Caco-2 (cell line): ENCODE measurements at regions not wholly inside any gene's neighbourhood (a gene's known extent, or its start where the extent isn't known, plus 50 kb on each side); places are given as distances from the start of the nearest gene placed in this dataset.

ENCODE experiments used
- BruUV-seq: library from RNA; stranded (reverse); fragments of 400-500 nt; replicated peaks from 2 replicates; lab custom pipeline; 2021; lab: Mats Ljungman, UMichigan
- CTCF ChIA-PET: fragments of 300-600 bp; sonication (Branson Sonifier 250); formaldehyde crosslinking; loops from one replicate; lab custom pipeline; 2022; ENCODE audit warnings: antibody characterized with exemption; lab: Charles Lee
- POLR2A ChIA-PET: fragments of 300-600 bp; sonication (Branson Sonifier 250); formaldehyde crosslinking; loops from one replicate; lab custom pipeline; 2022; ENCODE audit warnings: antibody characterized with exemption; lab: Charles Lee
- DNase-seq, 2 experiments: peaks; one replicate each; pipeline versions ENCODE4 v3.0.0 to v3.0.0-alpha.2; 2020 to 2022
- H3K27me3 ChIP-seq: replicated peaks from 2 replicates; pipeline ENCODE4 v1.6.0; 2011; ENCODE audit warnings: low read length; ENCODE audit not compliant: control insufficient read depth, insufficient read depth
- H3K36me3 ChIP-seq: 2 replicates; pipeline ENCODE4 v1.5.1; 2011; ENCODE audit warnings: low read length; ENCODE audit not compliant: control insufficient read depth, insufficient read depth
- H3K4me1 ChIP-seq: fragments of 250-450 bp; sonication (Bioruptor Pico); 2 replicates; pipeline ENCODE4 v1.5.1; 2020; ENCODE audit warnings: mild to moderate bottlenecking
- H3K4me3 ChIP-seq: 2 replicates; pipeline ENCODE4 v1.5.1; 2011; ENCODE audit warnings: low read depth, mild to moderate bottlenecking, control low read depth, low read length
- H3K9me3 ChIP-seq: fragments of 250-450 bp; sonication (Bioruptor Pico); 2 replicates; pipeline ENCODE4 v1.5.1; 2020; ENCODE audit warnings: mild to moderate bottlenecking, moderate library complexity
- H3K27ac Mint-ChIP-seq: one replicate; pipeline ENCODE4 v1.8.0; 2022; ENCODE audit warnings: mixed read lengths; ENCODE audit not compliant: unreplicated experiment
- H3K27me3 Mint-ChIP-seq: one replicate; pipeline ENCODE4 v1.8.0; 2022; ENCODE audit warnings: mixed read lengths; ENCODE audit not compliant: insufficient read depth, unreplicated experiment
- H3K36me3 Mint-ChIP-seq: one replicate; pipeline ENCODE4 v1.8.0; 2022; ENCODE audit warnings: mild to moderate bottlenecking, mixed read lengths; ENCODE audit not compliant: insufficient read depth, unreplicated experiment
- H3K4me1 Mint-ChIP-seq: one replicate; pipeline ENCODE4 v1.8.0; 2022; ENCODE audit warnings: low read depth, mixed read lengths; ENCODE audit not compliant: unreplicated experiment
- H3K4me3 Mint-ChIP-seq: one replicate; pipeline ENCODE4 v1.8.0; 2022; ENCODE audit warnings: mild to moderate bottlenecking, moderate library complexity, mixed read lengths; ENCODE audit not compliant: unreplicated experiment
- H3K9me3 Mint-ChIP-seq: one replicate; pipeline ENCODE4 v1.8.0; 2022; ENCODE audit warnings: mixed read lengths; ENCODE audit not compliant: unreplicated experiment
- intact Hi-C: fragments of 100-400 bp; cut with micrococcal nuclease; formaldehyde crosslinking; loops from one replicate; pipeline ENCODE4 v1.10.0; 2022; ENCODE audit not compliant: unreplicated experiment
- TF ChIP-seq, protein P1 (sequence below), 2 experiments: fragments of 200-600 bp in 1 of 2; IDR thresholded peaks; 1 replicate in 1 of 2; 2 replicates in 1 of 2; pipeline versions ENCODE4 v1.5.1 to v1.8.0; 2011 to 2022; ENCODE audit warnings: antibody characterized with exemption in 1 of 2, control low read depth in 1 of 2, inconsistent platforms in 1 of 2, low read depth in 1 of 2, low read length in 1 of 2, mild to moderate bottlenecking in 1 of 2, moderate library complexity in 1 of 2; ENCODE audit not compliant: insufficient read depth in 1 of 2, severe bottlenecking in 1 of 2, unreplicated experiment in 1 of 2

DNA sequence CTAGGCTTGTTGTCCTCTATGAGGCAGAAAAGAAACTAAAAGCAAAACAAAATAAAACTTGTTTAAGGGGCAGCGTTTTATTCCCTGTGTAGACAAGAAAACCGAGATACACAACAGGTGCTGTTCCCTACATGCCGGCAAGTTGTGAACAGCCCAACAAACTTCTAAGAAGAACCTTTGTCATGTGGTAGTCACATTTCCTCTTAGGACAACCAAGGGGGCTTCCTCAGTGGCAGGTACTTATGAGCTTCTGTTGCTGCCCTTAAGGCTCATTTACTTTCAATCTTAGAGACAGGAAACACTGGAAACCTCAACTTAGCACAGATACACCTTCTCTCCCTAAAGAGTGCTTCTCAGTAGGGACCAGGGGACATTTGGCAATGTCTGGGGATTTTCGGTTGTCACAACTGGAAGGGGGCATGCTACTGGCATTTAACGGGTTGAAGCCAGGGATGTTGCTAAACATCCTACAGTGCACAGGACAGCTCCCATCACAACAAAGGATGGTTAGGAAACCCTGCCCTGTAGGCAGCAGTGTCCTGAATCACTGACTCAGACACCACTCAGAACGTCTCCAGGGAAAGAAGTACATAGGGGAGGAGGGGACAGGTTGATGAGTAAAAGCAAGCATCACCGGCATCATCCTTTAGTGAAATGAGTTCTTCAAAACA, 111.0 kb downstream of the ASB9 start:
- no peak for DNase-seq
- ChIA-PET CTCF (no interaction called here), POLR2A (no interaction called here)
- TF ChIP-seq, protein P1, sequence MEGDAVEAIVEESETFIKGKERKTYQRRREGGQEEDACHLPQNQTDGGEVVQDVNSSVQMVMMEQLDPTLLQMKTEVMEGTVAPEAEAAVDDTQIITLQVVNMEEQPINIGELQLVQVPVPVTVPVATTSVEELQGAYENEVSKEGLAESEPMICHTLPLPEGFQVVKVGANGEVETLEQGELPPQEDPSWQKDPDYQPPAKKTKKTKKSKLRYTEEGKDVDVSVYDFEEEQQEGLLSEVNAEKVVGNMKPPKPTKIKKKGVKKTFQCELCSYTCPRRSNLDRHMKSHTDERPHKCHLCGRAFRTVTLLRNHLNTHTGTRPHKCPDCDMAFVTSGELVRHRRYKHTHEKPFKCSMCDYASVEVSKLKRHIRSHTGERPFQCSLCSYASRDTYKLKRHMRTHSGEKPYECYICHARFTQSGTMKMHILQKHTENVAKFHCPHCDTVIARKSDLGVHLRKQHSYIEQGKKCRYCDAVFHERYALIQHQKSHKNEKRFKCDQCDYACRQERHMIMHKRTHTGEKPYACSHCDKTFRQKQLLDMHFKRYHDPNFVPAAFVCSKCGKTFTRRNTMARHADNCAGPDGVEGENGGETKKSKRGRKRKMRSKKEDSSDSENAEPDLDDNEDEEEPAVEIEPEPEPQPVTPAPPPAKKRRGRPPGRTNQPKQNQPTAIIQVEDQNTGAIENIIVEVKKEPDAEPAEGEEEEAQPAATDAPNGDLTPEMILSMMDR (IDR thresholded peaks at IDR 0.05; ENCODE audit: insufficient read depth in 1 of 2, low read depth in 1 of 2, low read length in 1 of 2, severe bottlenecking in 1 of 2, unreplicated experiment in 1 of 2), result no peak
- intact Hi-C loops, result no loop called here
- H3K4me3 Mint-ChIP-seq, result no peak overlapping the region
- no TSS peak for BruUV-seq
- H3K27me3 Mint-ChIP-seq, result peaks cover 4% of the 10 kb centered on the region
- no peaks in the 10 kb centered on the region for H3K36me3 Mint-ChIP-seq
- H3K9me3 Mint-ChIP-seq, result no peaks in the 10 kb centered on the region
- no peak overlapping the region for H3K27ac Mint-ChIP-seq
- no peaks in the 10 kb centered on the region for H3K36me3 ChIP-seq
- no peaks in the 10 kb centered on the region for H3K4me1 Mint-ChIP-seq
- no peak overlapping the region for H3K4me3 ChIP-seq
- no peaks in the 10 kb centered on the region for H3K9me3 ChIP-seq
- no peaks in the 10 kb centered on the region for H3K4me1 ChIP-seq
- H3K27me3 ChIP-seq, result no peaks in the 10 kb centered on the region

DNA sequence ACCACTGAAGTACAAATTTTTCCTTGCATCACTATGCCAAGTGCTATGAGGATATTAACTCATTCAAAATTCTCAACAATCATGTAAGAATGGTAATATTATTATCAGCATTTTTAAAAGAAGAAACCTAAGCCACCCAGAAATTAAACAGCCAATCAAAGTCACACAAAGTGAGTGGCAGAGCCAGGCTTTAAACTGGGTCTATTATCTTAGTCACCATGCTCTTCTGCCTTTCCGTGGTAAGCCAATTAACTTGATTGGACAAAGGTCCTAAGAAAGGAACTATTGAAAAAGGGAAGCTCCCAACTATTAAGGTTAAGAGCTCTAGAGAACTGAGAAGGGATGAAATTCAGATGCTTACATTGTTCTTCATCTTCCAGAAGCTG, 111.5 kb downstream of the ASB9 start:
- H3K4me3 Mint-ChIP-seq, result no peak overlapping the region
- H3K27me3 Mint-ChIP-seq, result peaks cover 4% of the 10 kb centered on the region
- no TSS peak for BruUV-seq
- Histone ChIP-seq H3K4me1 (no peaks in the 10 kb centered on the region), H3K27me3 (no peaks in the 10 kb centered on the region), H3K9me3 (no peaks in the 10 kb centered on the region), H3K36me3 (no peaks in the 10 kb centered on the region), H3K4me3 (no peak overlapping the region)
- no peak for DNase-seq
- TF ChIP-seq, protein P1 (IDR thresholded peaks at IDR 0.05; ENCODE audit: insufficient read depth in 1 of 2, low read depth in 1 of 2, low read length in 1 of 2, severe bottlenecking in 1 of 2, unreplicated experiment in 1 of 2), result no peak
- H3K9me3 Mint-ChIP-seq, result no peaks in the 10 kb centered on the region
- H3K27ac Mint-ChIP-seq, result no peak overlapping the region
- ChIA-PET CTCF (no interaction called here), POLR2A (no interaction called here)
- intact Hi-C loops, result no loop called here
- no peaks in the 10 kb centered on the region for H3K4me1 Mint-ChIP-seq
- no peaks in the 10 kb centered on the region for H3K36me3 Mint-ChIP-seq

DNA sequence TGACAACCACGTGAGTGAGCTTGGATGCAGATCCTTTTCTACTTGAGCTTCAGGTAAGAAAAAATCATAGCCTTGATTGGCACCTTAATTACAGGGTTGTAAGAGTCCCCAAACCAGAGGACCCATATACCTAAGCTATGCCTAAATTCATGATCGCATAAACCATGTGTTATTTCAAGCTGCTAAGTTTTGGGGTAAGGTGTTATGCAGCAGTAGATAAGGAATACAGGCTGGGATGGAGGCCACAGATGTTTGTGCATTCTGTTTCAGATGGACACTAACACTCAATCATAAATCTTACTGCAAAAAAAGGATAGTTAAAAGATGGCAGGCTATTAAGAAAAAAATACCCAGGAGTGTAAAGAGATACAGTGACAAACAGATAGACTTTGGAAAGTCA, 112.3 kb downstream of the ASB9 start:
- Mint-ChIP-seq H3K36me3 (no peaks in the 10 kb centered on the region), H3K27me3 (peaks cover 4% of the 10 kb centered on the region), H3K4me1 (no peaks in the 10 kb centered on the region), H3K9me3 (no peaks in the 10 kb centered on the region), H3K27ac (no peak overlapping the region), H3K4me3 (no peak overlapping the region)
- no peaks in the 10 kb centered on the region for H3K4me1 ChIP-seq
- no TSS peak for BruUV-seq
- TF ChIP-seq, protein P1 (IDR thresholded peaks at IDR 0.05; ENCODE audit: insufficient read depth in 1 of 2, low read depth in 1 of 2, low read length in 1 of 2, severe bottlenecking in 1 of 2, unreplicated experiment in 1 of 2), result no peak
- CTCF ChIA-PET, result no interaction called here
- H3K27me3 ChIP-seq, result no peaks in the 10 kb centered on the region
- no peak overlapping the region for H3K4me3 ChIP-seq
- H3K9me3 ChIP-seq, result no peaks in the 10 kb centered on the region
- DNase-seq, result no peak
- H3K36me3 ChIP-seq, result no peaks in the 10 kb centered on the region
- intact Hi-C loops, result no loop called here
- POLR2A ChIA-PET, result no interaction called here
